Ovary (tissue), 7 donors: ENCODE measurements at regions not wholly inside any gene's neighbourhood (a gene's known extent, or its start where the extent isn't known, plus 50 kb on each side); places are given as distances from the start of the nearest gene placed in this dataset.

Source experiments
- DNase-seq, 5 donors: peaks; one replicate each; pipeline ENCODE4 v3.0.0-alpha.2; 2019 to 2020
- H3K27ac ChIP-seq, 2 donors: fragments of 200-600 bp; one replicate each; pipeline versions ENCODE4 v1.5.1 to v1.8.0; 2019 to 2022
- H3K27me3 ChIP-seq: fragments of 200-600 bp; one replicate; pipeline ENCODE4 v1.8.0; 2022
- H3K36me3 ChIP-seq: fragments of 200-600 bp; sonication (generic); one replicate; pipeline ENCODE4 v1.5.1; 2019
- H3K4me1 ChIP-seq: one replicate; pipeline ENCODE4 v1.8.1; 2013; ENCODE audit warnings: mild to moderate bottlenecking, moderate library complexity; ENCODE audit not compliant: insufficient read depth
- H3K4me3 ChIP-seq: fragments of 200-600 bp; sonication (generic); one replicate; pipeline ENCODE4 v1.5.1; 2017
- H3K9me3 ChIP-seq, 2 donors: fragments of 200-600 bp in 1 of 2; sonication (generic) in 1 of 2; one replicate each; pipeline versions ENCODE4 v1.5.1 to v1.8.1; 2013 to 2019; ENCODE audit warnings: mild to moderate bottlenecking in 1 of 2, moderate library complexity in 1 of 2
- EP300 ChIP-seq: sonication (generic); formaldehyde crosslinking; IDR thresholded peaks from one replicate; pipeline ENCODE4 v1.6.1; 2017; ENCODE audit warnings: antibody characterized with exemption
- POLR2A ChIP-seq: fragments of 450-650 bp; IDR thresholded peaks from one replicate; pipeline ENCODE4 v1.6.1; 2017; ENCODE audit warnings: antibody characterized with exemption, mild to moderate bottlenecking, moderate library complexity
- WGBS, 3 donors: extraction: QIAGEN DNeasy Blood & Tissue Kit in 1 of 3; methylation state at CpG; one replicate each; pipeline versions ENCODE4 v1.1.5 to v1.1.7; 2013 to 2017; 5-methylcytosine and 5-hydroxymethylcytosine counted together
- intact Hi-C, 4 donors: fragments of 100-400 bp; cut with DNase I; formaldehyde crosslinking; loops; one replicate each; pipeline versions ENCODE4 v1.11.0 to v1.15.1; 2022 to 2023
- TF ChIP-seq, protein P1 (sequence below), 3 donors: fragments of 450-650 bp in 2 of 3; fragments of 200-600 bp in 1 of 3; IDR thresholded peaks; one replicate each; pipeline versions ENCODE4 v1.5.1 to v1.8.0; 2016 to 2022; ENCODE audit warnings: antibody characterized with exemption in 3 of 3, mild to moderate bottlenecking in 1 of 3
- donor health status: DM: no; HTN: no; CAD: no; lungs with moderate emphysema.
- donor health status: DM: no; HTN: no; CAD: no.
- donor health status: Bipolar disorder and iron deficiency.
- donor health status: DM: no; HTN: no; CAD: no.
- donor health status: DM: yes; HTN: yes; CAD: no.

DNA sequence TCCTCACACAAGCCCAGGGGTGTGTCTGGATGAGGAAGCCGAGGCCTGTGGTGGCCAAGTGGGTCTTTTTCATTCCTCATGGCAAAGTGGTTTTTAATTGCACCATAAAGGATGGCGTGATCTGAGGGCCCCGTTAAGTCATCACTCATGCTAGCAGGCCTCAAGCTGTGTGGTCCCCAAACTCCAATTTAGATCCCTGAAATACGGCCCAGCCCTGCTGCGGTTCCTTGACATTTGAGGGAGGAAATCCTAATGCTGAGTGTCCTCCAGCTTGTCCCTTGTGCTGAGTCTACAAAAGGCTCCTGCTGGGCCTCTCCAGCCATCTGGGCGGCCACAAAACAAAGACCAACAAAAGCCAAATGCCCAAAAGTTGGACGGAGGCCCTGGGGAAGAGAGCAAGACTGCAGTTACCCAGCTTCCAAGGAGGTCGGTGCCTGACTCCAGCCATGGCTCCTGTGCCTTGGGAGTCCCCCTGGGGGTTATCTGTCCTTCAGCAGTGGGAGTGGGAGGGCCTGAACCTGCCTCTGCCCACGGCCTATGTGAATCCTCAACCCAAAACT is 162.3 kb upstream of the PDE10A start:
- intact Hi-C loops, result no loop called here
- DNase-seq, result no peak
- Histone ChIP-seq H3K9me3 (no peaks in the 10 kb centered on the region), H3K4me3 (no peak overlapping the region), H3K4me1 (no peaks in the 10 kb centered on the region), H3K27me3 (no peaks in the 10 kb centered on the region), H3K36me3 (no peaks in the 10 kb centered on the region), H3K27ac (no peak overlapping the region)
- WGBS, 3 donors, result 75 to 79% (median 79%) methylated on average over 9 of the region's 9 CpGs
- TF ChIP-seq POLR2A (no peak), EP300 (no peak)
- TF ChIP-seq, protein P1, sequence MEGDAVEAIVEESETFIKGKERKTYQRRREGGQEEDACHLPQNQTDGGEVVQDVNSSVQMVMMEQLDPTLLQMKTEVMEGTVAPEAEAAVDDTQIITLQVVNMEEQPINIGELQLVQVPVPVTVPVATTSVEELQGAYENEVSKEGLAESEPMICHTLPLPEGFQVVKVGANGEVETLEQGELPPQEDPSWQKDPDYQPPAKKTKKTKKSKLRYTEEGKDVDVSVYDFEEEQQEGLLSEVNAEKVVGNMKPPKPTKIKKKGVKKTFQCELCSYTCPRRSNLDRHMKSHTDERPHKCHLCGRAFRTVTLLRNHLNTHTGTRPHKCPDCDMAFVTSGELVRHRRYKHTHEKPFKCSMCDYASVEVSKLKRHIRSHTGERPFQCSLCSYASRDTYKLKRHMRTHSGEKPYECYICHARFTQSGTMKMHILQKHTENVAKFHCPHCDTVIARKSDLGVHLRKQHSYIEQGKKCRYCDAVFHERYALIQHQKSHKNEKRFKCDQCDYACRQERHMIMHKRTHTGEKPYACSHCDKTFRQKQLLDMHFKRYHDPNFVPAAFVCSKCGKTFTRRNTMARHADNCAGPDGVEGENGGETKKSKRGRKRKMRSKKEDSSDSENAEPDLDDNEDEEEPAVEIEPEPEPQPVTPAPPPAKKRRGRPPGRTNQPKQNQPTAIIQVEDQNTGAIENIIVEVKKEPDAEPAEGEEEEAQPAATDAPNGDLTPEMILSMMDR (IDR thresholded peaks at IDR 0.05), result no peak

- Histone ChIP-seq H3K36me3 (no peaks in the 10 kb centered on the region), H3K4me3 (no peak overlapping the region), H3K27me3 (no peaks in the 10 kb centered on the region), H3K4me1 (no peaks in the 10 kb centered on the region), H3K9me3 (no peaks in the 10 kb centered on the region), H3K27ac (no peak overlapping the region)
- intact Hi-C loops, result no loop called here
- WGBS, 3 donors, result 88 to 91% (median 91%) methylated on average over 10 of the region's 10 CpGs
- TF ChIP-seq, protein P1 (IDR thresholded peaks at IDR 0.05), result no peak
- no peak for TF ChIP-seq POLR2A
- TF ChIP-seq EP300, result no peak
- no peak for DNase-seq
These were observed 160.7 kb upstream of the PDE10A start for GRCh38 chr6:165823609-165824326.

DNA sequence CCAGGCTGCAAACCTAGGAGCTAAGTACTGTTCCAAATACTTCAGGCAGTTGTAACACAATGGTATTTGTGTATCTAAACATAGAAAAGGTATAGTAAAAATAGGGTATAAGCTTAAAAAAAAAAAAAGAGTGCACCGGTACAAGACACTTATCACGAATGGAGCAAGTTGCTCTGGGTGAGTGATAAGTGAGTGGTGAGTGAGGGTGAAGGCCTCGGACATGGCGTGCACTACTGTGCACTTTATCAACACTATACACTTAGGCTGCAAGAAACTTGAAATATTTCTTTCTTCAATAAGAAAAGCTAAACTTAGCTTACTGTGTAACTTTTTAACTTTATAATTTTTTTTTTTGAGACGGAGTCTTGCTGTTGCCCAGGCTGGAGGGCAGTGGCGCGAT is 159.5 kb upstream of the PDE10A start:
- intact Hi-C loops, result no loop called here
- no peaks in the 10 kb centered on the region for H3K4me1 ChIP-seq
- H3K4me3 ChIP-seq, result no peak overlapping the region
- WGBS, 3 donors, result 90 to 95% (median 92%) methylated on average over 7 of the region's 7 CpGs
- H3K9me3 ChIP-seq, result no peaks in the 10 kb centered on the region
- no peaks in the 10 kb centered on the region for H3K27me3 ChIP-seq
- H3K36me3 ChIP-seq, result no peaks in the 10 kb centered on the region
- TF ChIP-seq, protein P1 (IDR thresholded peaks at IDR 0.05), result no peak
- TF ChIP-seq POLR2A, result no peak
- TF ChIP-seq EP300, result no peak
- DNase-seq, result no peak
- no peak overlapping the region for H3K27ac ChIP-seq

DNA sequence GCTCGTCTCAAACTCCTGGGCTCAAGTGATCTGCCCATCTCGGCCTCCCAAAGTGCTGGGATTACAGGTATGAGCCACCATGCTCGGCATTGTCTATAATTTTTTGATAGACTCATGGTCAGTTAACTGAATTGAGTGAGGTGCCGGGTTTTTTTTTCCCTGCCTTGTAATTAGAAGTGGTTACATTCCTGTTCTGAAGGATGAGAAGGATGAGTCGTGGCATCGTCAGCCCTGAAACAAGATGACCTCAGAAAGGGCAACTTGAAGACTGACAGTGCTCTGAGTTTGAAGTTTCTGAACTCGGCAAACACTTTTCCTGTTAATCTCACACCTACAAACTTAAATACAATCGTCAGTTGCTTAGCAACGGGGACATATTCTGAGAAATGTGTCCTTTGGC is 158.7 kb upstream of the PDE10A start:
- Histone ChIP-seq H3K36me3 (no peaks in the 10 kb centered on the region), H3K4me1 (no peaks in the 10 kb centered on the region), H3K27me3 (no peaks in the 10 kb centered on the region), H3K27ac (no peak overlapping the region), H3K4me3 (no peak overlapping the region), H3K9me3 (no peaks in the 10 kb centered on the region)
- 90 to 93% (median 91%) methylated on average over 9 of the region's 9 CpGs for WGBS, 3 donors
- TF ChIP-seq, protein P1 (IDR thresholded peaks at IDR 0.05), result no peak
- TF ChIP-seq EP300, result no peak
- DNase-seq, result no peak
- intact Hi-C loops, result no loop called here
